GM23338 (cell line): ENCODE measurements at regions not wholly inside any gene's neighbourhood (a gene's known extent, or its start where the extent isn't known, plus 50 kb on each side); places are given as distances from the start of the nearest gene placed in this dataset.

ENCODE experiments used
- CREB1 ChIP-seq: fragments of 250-450 bp; sonication (Bioruptor Pico); IDR thresholded peaks from 2 replicates; pipeline ENCODE4 v1.5.0; 2020; ENCODE audit warnings: low read depth, mild to moderate bottlenecking, moderate library complexity
- CTCF ChIP-seq, 2 experiments: fragments of 200-600 bp in 1 of 2; sonication (generic) in 1 of 2; conservative IDR thresholded peaks; 2 replicates each; pipeline versions ENCODE4 v1.5.1 to v1.6.1; 2016 to 2017; ENCODE audit warnings: antibody characterized with exemption in 2 of 2, low read depth in 2 of 2, mild to moderate bottlenecking in 2 of 2, moderate library complexity in 1 of 2
- ETS1 ChIP-seq: IDR thresholded peaks from 2 replicates; pipeline ENCODE4 v1.6.1; 2016; ENCODE audit warnings: antibody characterized with exemption
- EZH2 ChIP-seq: fragments of 200-600 bp; sonication (generic); IDR thresholded peaks from one replicate; pipeline ENCODE4 v1.8.0; 2017; ENCODE audit warnings: antibody characterized with exemption, mild to moderate bottlenecking, low read depth; ENCODE audit not compliant: unreplicated experiment
- EZH2phosphoT487 ChIP-seq: fragments of 200-600 bp; sonication (generic); IDR thresholded peaks from one replicate; pipeline ENCODE4 v1.8.1; 2018; ENCODE audit warnings: antibody characterized with exemption; ENCODE audit not compliant: unreplicated experiment
- JUNB ChIP-seq: IDR thresholded peaks from one replicate; pipeline ENCODE4 v1.6.1; 2016; ENCODE audit warnings: antibody characterized with exemption; ENCODE audit not compliant: unreplicated experiment
- NANOG ChIP-seq: IDR thresholded peaks from 2 replicates; pipeline ENCODE4 v1.6.1; 2016; ENCODE audit warnings: antibody characterized with exemption, borderline replicate concordance
- POLR2AphosphoS5 ChIP-seq: IDR thresholded peaks from 2 replicates; pipeline ENCODE4 v1.6.1; 2016; ENCODE audit warnings: antibody characterized with exemption, low read depth
- REST ChIP-seq: IDR thresholded peaks from one replicate; pipeline ENCODE4 v1.6.1; 2018; ENCODE audit warnings: antibody characterized with exemption; ENCODE audit not compliant: unreplicated experiment
- STAT1 ChIP-seq: IDR thresholded peaks from one replicate; pipeline ENCODE4 v1.6.1; 2016; ENCODE audit warnings: antibody characterized with exemption; ENCODE audit not compliant: unreplicated experiment
- ZNF331 ChIP-seq: fragments of 250-450 bp; sonication (Bioruptor Pico); IDR thresholded peaks from 2 replicates; pipeline ENCODE4 v1.5.0; 2020; ENCODE audit warnings: low read depth, mild to moderate bottlenecking, moderate library complexity
- ZNF462 ChIP-seq: fragments of 250-450 bp; sonication (Bioruptor Pico); IDR thresholded peaks from 2 replicates; pipeline ENCODE4 v1.5.0; 2020; ENCODE audit warnings: mild to moderate bottlenecking, moderate library complexity

- TF ChIP-seq CTCF (conservative IDR thresholded peaks at IDR 0.05; ENCODE audit: low read depth in 2 of 2), result no peak
- no peak for TF ChIP-seq POLR2AphosphoS5
- no peak for TF ChIP-seq EZH2phosphoT487
- no peak for TF ChIP-seq CREB1
- no peak for TF ChIP-seq REST
- TF ChIP-seq EZH2, result no peak
- no peak for TF ChIP-seq ETS1
- TF ChIP-seq ZNF331 (CRISPR knock-in tag), result no peak
- no peak for TF ChIP-seq JUNB
- no peak for TF ChIP-seq STAT1
- TF ChIP-seq NANOG, result no peak
- no peak for TF ChIP-seq ZNF462 (CRISPR knock-in tag)
Measured at GRCh38 chr1:222325506-222325905, 222.4 kb downstream of the HHIPL2 start.
